A549 (cell line): ENCODE measurements at regions not wholly inside any gene's neighbourhood (a gene's known extent, or its start where the extent isn't known, plus 50 kb on each side); places are given as distances from the start of the nearest gene placed in this dataset.

Experiments
- ATAC-seq, 2 experiments: fragments of 200-7000 bp in 1 of 2; fragments of >200 bp in 1 of 2; cut with Nextera tagmentation in 1 of 2; cut with Tn5 transposase in 1 of 2; 3 replicates each; pipeline versions ENCODE4 v1.8.0 to v1.9.1; 2018 to 2020; ENCODE audit warnings: mild to moderate bottlenecking in 1 of 2, moderate library complexity in 1 of 2
- CTCF ChIA-PET: fragments of 300-600 bp; sonication (Branson Sonifier 250); formaldehyde crosslinking; extraction: SDS; loops from one replicate; lab custom pipeline; 2021; ENCODE audit warnings: antibody characterized with exemption, inconsistent platforms; lab: Yijun Ruan, JAX
- POLR2A ChIA-PET: fragments of 350-600 bp; formaldehyde crosslinking; extraction: SDS; loops from one replicate; lab custom pipeline; 2021; ENCODE audit warnings: antibody characterized with exemption, inconsistent platforms; lab: Yijun Ruan, JAX
- DNase-seq, 2 experiments: peaks; one replicate each; pipeline versions ENCODE4 v3.0.0 to v3.0.0-alpha.2; 2011 to 2016; ENCODE audit warnings: low read depth in 1 of 2, low spot score in 1 of 2
- FAIRE-seq: peaks from 2 replicates; lab custom pipeline; 2011; peaks lifted over from hg19 to GRCh38; lab: Jason Lieb, UNC
- H3K27ac ChIP-seq, 2 experiments: fragments of >200 bp; sonication (Bioruptor Twin); formaldehyde crosslinking; 3 replicates each; pipeline ENCODE4 v1.5.1; 2016 to 2017
- H3K4me1 ChIP-seq: fragments of >200 bp; sonication (Bioruptor Twin); formaldehyde crosslinking; 3 replicates; pipeline ENCODE4 v1.6.1; 2016
- H3K4me2 ChIP-seq: fragments of >200 bp; sonication (Bioruptor Twin); formaldehyde crosslinking; 3 replicates; pipeline ENCODE4 v1.6.1; 2016
- H3K4me3 ChIP-seq: fragments of >200 bp; sonication (Bioruptor Twin); formaldehyde crosslinking; 3 replicates; pipeline ENCODE4 v1.5.1; 2016
- H3K9me3 ChIP-seq: fragments of >200 bp; sonication (Bioruptor Twin); formaldehyde crosslinking; 3 replicates; pipeline ENCODE4 v1.6.1; 2016
- BCL3 ChIP-seq: fragments of >200 bp; sonication (Bioruptor Twin); formaldehyde crosslinking; IDR thresholded peaks from 3 replicates; pipeline ENCODE4 v1.6.1; 2016
- CBX8 ChIP-seq: fragments of 200-600 bp; sonication (generic); IDR thresholded peaks from 2 replicates; pipeline ENCODE4 v1.6.1; 2016
- CTCF ChIP-seq: fragments of >200 bp; sonication (Bioruptor Twin); formaldehyde crosslinking; IDR thresholded peaks from 3 replicates; pipeline ENCODE4 v1.5.1; 2016
- EHF ChIP-seq: fragments of 250-450 bp; sonication (Bioruptor Pico); IDR thresholded peaks from 2 replicates; pipeline ENCODE4 v1.5.0; 2020; ENCODE audit warnings: mild to moderate bottlenecking
- EHMT2 ChIP-seq: fragments of 200-600 bp; sonication (generic); IDR thresholded peaks from 2 replicates; pipeline ENCODE4 v1.6.1; 2016; ENCODE audit warnings: antibody characterized with exemption, low read depth, mild to moderate bottlenecking, moderate library complexity
- ELK1 ChIP-seq: fragments of 150-350 bp; IDR thresholded peaks from 2 replicates; pipeline ENCODE4 v1.6.1; 2014; ENCODE audit warnings: low read depth, mild to moderate bottlenecking, low read length
- ESRRA ChIP-seq: fragments of 150-350 bp; IDR thresholded peaks from 2 replicates; pipeline ENCODE4 v1.6.1; 2014; ENCODE audit warnings: mild to moderate bottlenecking, low read length, borderline replicate concordance
- FOSL2 ChIP-seq, 2 experiments: fragments of 450-650 bp in 1 of 2; fragments of >200 bp in 1 of 2; sonication (Bioruptor Twin) in 1 of 2; formaldehyde crosslinking; IDR thresholded peaks; 2 replicates each; pipeline versions ENCODE4 v1.5.0 to v1.6.1; 2016 to 2020; ENCODE audit warnings: mild to moderate bottlenecking in 1 of 2, moderate library complexity in 1 of 2
- GATA3 ChIP-seq: IDR thresholded peaks from 2 replicates; pipeline ENCODE4 v1.6.1; 2012; ENCODE audit warnings: borderline replicate concordance
- HES2 ChIP-seq: fragments of >200 bp; sonication (Bioruptor Twin); formaldehyde crosslinking; IDR thresholded peaks from 2 replicates; pipeline ENCODE4 v1.6.1; 2016
- HOXB5 ChIP-seq: fragments of 250-450 bp; sonication (Bioruptor Pico); IDR thresholded peaks from 2 replicates; pipeline ENCODE4 v1.5.0; 2020; ENCODE audit warnings: mild to moderate bottlenecking, moderate library complexity
- JUN ChIP-seq, 2 experiments: fragments of >200 bp; sonication (Bioruptor Twin); formaldehyde crosslinking; IDR thresholded peaks; 2 replicates in 1 of 2; 3 replicates in 1 of 2; pipeline ENCODE4 v1.6.1; 2016 to 2017
- KDM5A ChIP-seq: fragments of 200-600 bp; sonication (generic); IDR thresholded peaks from 2 replicates; pipeline ENCODE4 v1.6.1; 2016; ENCODE audit warnings: antibody characterized with exemption, mild to moderate bottlenecking
- MYC ChIP-seq: IDR thresholded peaks from 2 replicates; pipeline ENCODE4 v1.6.1; 2012; ENCODE audit warnings: mild to moderate bottlenecking, inconsistent platforms, low read length, improper control_type of control experiment, borderline replicate concordance
- POLR2AphosphoS2 ChIP-seq: conservative IDR thresholded peaks from 2 replicates; pipeline ENCODE4 v1.6.1; 2012; ENCODE audit warnings: low read length, improper control_type of control experiment, inconsistent platforms
- RAD21 ChIP-seq, 2 experiments: fragments of >200 bp in 1 of 2; sonication (Bioruptor Twin) in 1 of 2; formaldehyde crosslinking in 1 of 2; IDR thresholded peaks in 1 of 2; conservative IDR thresholded peaks in 1 of 2; 2 replicates in 1 of 2; 3 replicates in 1 of 2; pipeline ENCODE4 v1.6.1; 2012 to 2018; ENCODE audit warnings: inconsistent platforms in 1 of 2
- RARB ChIP-seq: fragments of 250-450 bp; sonication (Bioruptor Pico); IDR thresholded peaks from 2 replicates; pipeline ENCODE4 v1.8.0; 2021; ENCODE audit warnings: mild to moderate bottlenecking, moderate library complexity
- RCOR1 ChIP-seq: fragments of 150-350 bp; IDR thresholded peaks from 2 replicates; pipeline ENCODE4 v1.6.1; 2014; ENCODE audit warnings: antibody characterized with exemption, low read length, low read depth
- SMC3 ChIP-seq: fragments of >200 bp; sonication (Bioruptor Twin); formaldehyde crosslinking; IDR thresholded peaks from 3 replicates; pipeline ENCODE4 v1.6.1; 2018; ENCODE audit warnings: inconsistent platforms
- SREBF2 ChIP-seq: fragments of 450-650 bp; IDR thresholded peaks from 2 replicates; pipeline ENCODE4 v1.6.1; 2014; ENCODE audit warnings: mild to moderate bottlenecking, moderate library complexity
- ZC3H11A ChIP-seq: fragments of 450-650 bp; IDR thresholded peaks from 2 replicates; pipeline ENCODE4 v1.6.1; 2014; ENCODE audit warnings: antibody characterized with exemption, mild to moderate bottlenecking
- WGBS: methylation state at CpG from one replicate; pipeline ENCODE4 v1.1.6; 2017; ENCODE audit errors: missing lambda C conversion rate; 5-methylcytosine and 5-hydroxymethylcytosine counted together

- TF ChIP-seq BCL3, result no peak
- no peak for TF ChIP-seq RAD21 (conservative IDR thresholded peaks at IDR 0.05 in 1 of 2, IDR thresholded peaks at IDR 0.05 in 1 of 2)
- TF ChIP-seq ESRRA, result no peak
- TF ChIP-seq, all 56 proteins: peak for 0
These were observed 242.8 kb downstream of the ATP23 start (continued) for GRCh38 chr12:58184212-58184611.

- no peak overlapping the region for H3K27ac ChIP-seq
- FAIRE-seq, result no peak
- H3K9me3 ChIP-seq, result no peaks in the 10 kb centered on the region
- no peak for ATAC-seq
- TF ChIP-seq HES2 (no peak), GATA3 (no peak), SMC3 (no peak), ELK1 (no peak), JUN (IDR thresholded peaks at IDR 0.05) (no peak), EHF (CRISPR knock-in tag) (no peak), KDM5A (no peak), FOSL2 (IDR thresholded peaks at IDR 0.05) (no peak), FOSL2 (CRISPR knock-in tag; IDR thresholded peaks at IDR 0.05) (no peak), HOXB5 (CRISPR knock-in tag) (no peak), MYC (no peak), RCOR1 (no peak), RARB (CRISPR knock-in tag) (no peak), EHMT2 (no peak)
- ChIA-PET CTCF (no interaction called here), POLR2A (no interaction called here)
- DNase-seq, result no peak
- H3K4me2 ChIP-seq, result no peak overlapping the region
- 48% methylated on average over 4 of the region's 4 CpGs for WGBS
- no peaks in the 10 kb centered on the region for H3K4me1 ChIP-seq
- no peak overlapping the region for H3K4me3 ChIP-seq
These were observed 245.0 kb downstream of the ATP23 start for GRCh38 chr12:58186401-58186800.

GRCh38 chr12:58186914-58187313 is 245.5 kb downstream of the ATP23 start:
- H3K27ac ChIP-seq, result no peak overlapping the region
- H3K4me3 ChIP-seq, result no peak overlapping the region
- ATAC-seq, result no peak
- H3K4me2 ChIP-seq, result no peak overlapping the region
- 46% methylated on average over 3 of the region's 3 CpGs for WGBS
- 0 out of 3 replicates have a peak, but pooled peaks cover 3% of the 10 kb centered on the region for H3K9me3 ChIP-seq
- POLR2A ChIA-PET, result no interaction called here
- CTCF ChIA-PET, result no interaction called here
- no peak for TF ChIP-seq SREBF2
- no peak for TF ChIP-seq BCL3
- no peak for TF ChIP-seq ZC3H11A
- no peaks in the 10 kb centered on the region for H3K4me1 ChIP-seq
- no peak for DNase-seq
- no peak for FAIRE-seq

GRCh38 chr12:58189030-58189429 is 247.7 kb downstream of the ATP23 start:
- Histone ChIP-seq H3K27ac (no peak overlapping the region), H3K4me1 (no peaks in the 10 kb centered on the region), H3K9me3 (peaks cover 4% of the 10 kb centered on the region; the same call in 1 of the 3 replicates), H3K4me2 (no peak overlapping the region), H3K4me3 (no peak overlapping the region)
- TF ChIP-seq CTCF (no peak), POLR2AphosphoS2 (no peak), CBX8 (no peak), RARB (CRISPR knock-in tag) (no peak)
- 30% methylated on average over 1 of the region's 1 CpG for WGBS
- ATAC-seq (no peak), FAIRE-seq (no peak), DNase-seq (no peak)
- ChIA-PET CTCF (no interaction called here), POLR2A (no interaction called here)
